ENCODE measurements at regions not wholly inside any gene's neighbourhood (a gene's known extent, or its start where the extent isn't known, plus 50 kb on each side); places are given as distances from the start of the nearest gene placed in this dataset.

- DNase-seq (ENCODE audit: insufficient read length, low spot score) (peak; percentile 9), FAIRE-seq (peak; percentile 83)
Observed at GRCh38 chr6:82017288-82017687, 230.3 kb downstream of the IBTK start.

- DNase-seq (ENCODE audit: insufficient read length, low spot score) (no peak), FAIRE-seq (no peak)
Observed at GRCh38 chr6:82015526-82015925, 232.0 kb downstream of the IBTK start.

- DNase-seq (ENCODE audit: insufficient read length, low spot score) = no peak
- no peak for FAIRE-seq
Observed at GRCh38 chr6:82015043-82015442, 232.5 kb downstream of the IBTK start.

- DNase-seq (ENCODE audit: insufficient read length, low spot score) (no peak), FAIRE-seq (no peak)
Observed at GRCh38 chr6:82013561-82014530, 233.7 kb downstream of the IBTK start.

GRCh38 chr6:82006027-82006738, 241.4 kb downstream of the IBTK start:
- DNase-seq (ENCODE audit: insufficient read length, low spot score) (no peak), FAIRE-seq (no peak)

- FAIRE-seq = no peak
- DNase-seq (ENCODE audit: insufficient read length, low spot score) = no peak
Observed at GRCh38 chr6:82000551-82000950, 247.0 kb downstream of the IBTK start.

GRCh38 chr6:81999826-82000225, 247.3 kb upstream of the TENT5A start:
- DNase-seq (ENCODE audit: insufficient read length, low spot score) (no peak), FAIRE-seq (no peak)

- FAIRE-seq (peak; percentile 9), DNase-seq (ENCODE audit: insufficient read length, low spot score) (no peak)
Observed at GRCh38 chr6:81999270-81999669, 246.8 kb upstream of the TENT5A start.

GRCh38 chr6:81998432-81998831, 246.0 kb upstream of the TENT5A start:
- FAIRE-seq = no peak
- no peak for DNase-seq (ENCODE audit: insufficient read length, low spot score)

GRCh38 chr6:81997090-81997926, 244.8 kb upstream of the TENT5A start:
- no peak for FAIRE-seq
- no peak for DNase-seq (ENCODE audit: insufficient read length, low spot score)

GRCh38 chr6:81996414-81996813, 243.9 kb upstream of the TENT5A start:
- DNase-seq (ENCODE audit: insufficient read length, low spot score) (no peak), FAIRE-seq (no peak)

GRCh38 chr6:81995548-81996289, 243.2 kb upstream of the TENT5A start:
- FAIRE-seq = no peak

GRCh38 chr6:81988871-81989270, 236.4 kb upstream of the TENT5A start:
- DNase-seq (ENCODE audit: insufficient read length, low spot score) (no peak), FAIRE-seq (no peak)

More at GRCh38 chr6:81995548-81996289, 243.2 kb upstream of the TENT5A start:
- no peak for DNase-seq (ENCODE audit: insufficient read length, low spot score)

GRCh38 chr6:81988446-81988845, 236.0 kb upstream of the TENT5A start:
- FAIRE-seq = no peak
- DNase-seq (ENCODE audit: insufficient read length, low spot score) = no peak

GRCh38 chr6:81987293-81987692, 234.8 kb upstream of the TENT5A start:
- DNase-seq (ENCODE audit: insufficient read length, low spot score) = no peak
- no peak for FAIRE-seq

GRCh38 chr6:81985191-81985590, 232.7 kb upstream of the TENT5A start:
- no peak for FAIRE-seq
- DNase-seq (ENCODE audit: insufficient read length, low spot score) = no peak

GRCh38 chr6:81984599-81984998, 232.1 kb upstream of the TENT5A start:
- FAIRE-seq = no peak

GRCh38 chr6:81981812-81982211, 229.3 kb upstream of the TENT5A start:
- peak; percentile 19 for DNase-seq (ENCODE audit: insufficient read length, low spot score)
- peak; percentile 82 for FAIRE-seq

More at GRCh38 chr6:81984599-81984998, 232.1 kb upstream of the TENT5A start:
- no peak for DNase-seq (ENCODE audit: insufficient read length, low spot score)

- no peak for DNase-seq (ENCODE audit: insufficient read length, low spot score)
- no peak for FAIRE-seq
Observed at GRCh38 chr6:81979767-81980166, 227.3 kb upstream of the TENT5A start.

- FAIRE-seq = no peak
- DNase-seq (ENCODE audit: insufficient read length, low spot score) = no peak
Observed at GRCh38 chr6:81979329-81979728, 226.8 kb upstream of the TENT5A start.

Measured in HTR-8/SVneo (cell line).